ENCODE measurements at regions not wholly inside any gene's neighbourhood (a gene's known extent, or its start where the extent isn't known, plus 50 kb on each side); places are given as distances from the start of the nearest gene placed in this dataset.

GRCh38 chr9:567747-568305 is 273.7 kb upstream of the DMRT1 start:
- TF ChIP-seq CTCF (IDR thresholded peaks at IDR 0.05): no peak
- TF ChIP-seq POLR2A (IDR thresholded peaks at IDR 0.05): no peak
